22Rv1 (cell line): ENCODE measurements at regions not wholly inside any gene's neighbourhood (a gene's known extent, or its start where the extent isn't known, plus 50 kb on each side); places are given as distances from the start of the nearest gene placed in this dataset.

Experiments used
- H3K27ac ChIP-seq: fragments of 450-650 bp; 2 replicates; pipeline ENCODE4 v1.5.1; 2017
- CTCF ChIP-seq: fragments of 450-650 bp; IDR thresholded peaks from 2 replicates; pipeline ENCODE4 v1.5.1; 2017; ENCODE audit warnings: mild to moderate bottlenecking
- ZFX ChIP-seq: fragments of 450-650 bp; IDR thresholded peaks from 2 replicates; pipeline ENCODE4 v1.6.1; 2017; ENCODE audit warnings: antibody characterized with exemption, borderline replicate concordance

- peak; percentile 96 for TF ChIP-seq CTCF
- no peak for TF ChIP-seq ZFX
- no peak overlapping the region for H3K27ac ChIP-seq
Observed at GRCh38 chr1:181142096-181142958, 53.8 kb downstream of the IER5 start.

- TF ChIP-seq ZFX (no peak), CTCF (no peak)
Observed at GRCh38 chr1:181143102-181143859, 54.8 kb downstream of the IER5 start.

GRCh38 chr1:181144238-181144637, 55.7 kb downstream of the IER5 start:
- TF ChIP-seq CTCF: no peak
- TF ChIP-seq ZFX: no peak
- H3K27ac ChIP-seq: no peak overlapping the region

More at GRCh38 chr1:181143102-181143859, 54.8 kb downstream of the IER5 start:
- H3K27ac ChIP-seq: no peak overlapping the region

GRCh38 chr1:181148636-181149035, 60.1 kb downstream of the IER5 start:
- no peak overlapping the region for H3K27ac ChIP-seq

GRCh38 chr1:181149326-181150125, 61.0 kb downstream of the IER5 start:
- TF ChIP-seq CTCF (no peak), ZFX (no peak)
- H3K27ac ChIP-seq: no peak overlapping the region

More at GRCh38 chr1:181148636-181149035, 60.1 kb downstream of the IER5 start:
- TF ChIP-seq ZFX: no peak
- no peak for TF ChIP-seq CTCF

- H3K27ac ChIP-seq: no peak overlapping the region
- TF ChIP-seq ZFX (no peak), CTCF (no peak)
Observed at GRCh38 chr1:181150273-181150672, 61.8 kb downstream of the IER5 start.
